RWPE2 (cell line): ENCODE measurements at regions not wholly inside any gene's neighbourhood (a gene's known extent, or its start where the extent isn't known, plus 50 kb on each side); places are given as distances from the start of the nearest gene placed in this dataset.
A peak's percentile ranks its signal among the peaks of the same experiment; 100 is the strongest.

Experiments
- ATAC-seq: fragments of 200-7000 bp; cut with Tn5 transposase; 3 replicates; pipeline ENCODE4 v1.9.1; 2021; ENCODE audit warnings: low read depth
- DNase-seq: peaks from one replicate; pipeline ENCODE4 v3.0.0-alpha.2; 2020; ENCODE audit warnings: low spot score
- H3K27ac ChIP-seq: fragments of 450-650 bp; 2 replicates; pipeline ENCODE4 v1.5.1; 2017; ENCODE audit warnings: mild to moderate bottlenecking; ENCODE audit not compliant: poor library complexity, severe bottlenecking
- H3K27me3 ChIP-seq: fragments of 250-450 bp; sonication (Bioruptor Pico); 2 replicates; pipeline ENCODE4 v1.5.1; 2021; ENCODE audit warnings: mild to moderate bottlenecking, moderate library complexity; ENCODE audit not compliant: insufficient read depth, poor library complexity, severe bottlenecking
- H3K36me3 ChIP-seq: fragments of 250-450 bp; sonication (Bioruptor Pico); 2 replicates; pipeline ENCODE4 v1.5.1; 2020; ENCODE audit warnings: low read depth, mild to moderate bottlenecking, moderate library complexity
- H3K4me1 ChIP-seq: fragments of 250-450 bp; sonication (Bioruptor Pico); 2 replicates; pipeline ENCODE4 v1.5.1; 2021; ENCODE audit warnings: mild to moderate bottlenecking, moderate library complexity; ENCODE audit not compliant: insufficient read depth, poor library complexity, severe bottlenecking
- H3K4me3 ChIP-seq: fragments of 250-450 bp; sonication (Bioruptor Pico); 2 replicates; pipeline ENCODE4 v1.5.1; 2021; ENCODE audit warnings: mild to moderate bottlenecking, moderate library complexity; ENCODE audit not compliant: severe bottlenecking
- H3K9me3 ChIP-seq: fragments of 250-450 bp; sonication (Bioruptor Pico); 2 replicates; pipeline ENCODE4 v1.5.1; 2021; ENCODE audit warnings: mild to moderate bottlenecking, moderate library complexity; ENCODE audit not compliant: severe bottlenecking
- TF ChIP-seq, protein P1 (sequence below): fragments of 450-650 bp; IDR thresholded peaks from one replicate; pipeline ENCODE4 v1.5.1; 2017; ENCODE audit warnings: mild to moderate bottlenecking, moderate library complexity; ENCODE audit not compliant: poor library complexity, severe bottlenecking

DNA sequence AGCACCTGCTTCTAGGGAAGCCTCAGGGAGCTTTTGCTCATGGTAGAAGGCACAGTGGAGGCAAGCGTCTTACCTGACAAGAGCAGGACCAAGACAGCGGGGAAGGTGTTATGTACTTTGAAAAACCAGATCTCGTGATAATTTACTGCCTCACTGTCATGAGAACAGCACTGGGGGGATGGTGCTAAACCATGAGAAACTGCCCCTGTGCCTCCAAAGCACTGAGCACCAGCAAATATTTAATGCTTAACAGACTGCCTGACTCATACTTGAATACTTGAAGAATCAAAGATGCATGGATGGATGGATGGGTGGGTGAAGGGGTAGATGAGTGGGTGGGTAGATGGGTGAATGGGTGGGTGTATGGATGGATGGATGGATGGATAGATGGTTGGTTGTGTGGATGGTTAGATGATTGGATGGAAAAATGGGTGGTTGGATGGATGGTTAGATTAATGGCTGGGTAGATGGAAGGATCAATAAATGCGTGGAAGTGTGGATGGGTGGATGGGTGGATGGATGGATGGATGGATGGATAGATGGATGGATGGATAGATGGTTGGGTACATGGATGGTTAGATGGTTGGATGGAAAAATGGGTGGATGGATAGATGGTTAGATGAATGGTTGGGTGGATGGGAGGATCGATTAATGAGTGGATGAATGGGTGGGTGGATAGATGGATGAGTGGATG, 101.1 kb upstream of the IPO5 start:
- Histone ChIP-seq H3K36me3 (no peaks in the 10 kb centered on the region), H3K4me3 (no peak overlapping the region), H3K27me3 (no peaks in the 10 kb centered on the region), H3K27ac (no peak overlapping the region), H3K4me1 (no peaks in the 10 kb centered on the region), H3K9me3 (no peaks in the 10 kb centered on the region)
- DNase-seq = no peak
- ATAC-seq = no peak
- TF ChIP-seq, protein P1, sequence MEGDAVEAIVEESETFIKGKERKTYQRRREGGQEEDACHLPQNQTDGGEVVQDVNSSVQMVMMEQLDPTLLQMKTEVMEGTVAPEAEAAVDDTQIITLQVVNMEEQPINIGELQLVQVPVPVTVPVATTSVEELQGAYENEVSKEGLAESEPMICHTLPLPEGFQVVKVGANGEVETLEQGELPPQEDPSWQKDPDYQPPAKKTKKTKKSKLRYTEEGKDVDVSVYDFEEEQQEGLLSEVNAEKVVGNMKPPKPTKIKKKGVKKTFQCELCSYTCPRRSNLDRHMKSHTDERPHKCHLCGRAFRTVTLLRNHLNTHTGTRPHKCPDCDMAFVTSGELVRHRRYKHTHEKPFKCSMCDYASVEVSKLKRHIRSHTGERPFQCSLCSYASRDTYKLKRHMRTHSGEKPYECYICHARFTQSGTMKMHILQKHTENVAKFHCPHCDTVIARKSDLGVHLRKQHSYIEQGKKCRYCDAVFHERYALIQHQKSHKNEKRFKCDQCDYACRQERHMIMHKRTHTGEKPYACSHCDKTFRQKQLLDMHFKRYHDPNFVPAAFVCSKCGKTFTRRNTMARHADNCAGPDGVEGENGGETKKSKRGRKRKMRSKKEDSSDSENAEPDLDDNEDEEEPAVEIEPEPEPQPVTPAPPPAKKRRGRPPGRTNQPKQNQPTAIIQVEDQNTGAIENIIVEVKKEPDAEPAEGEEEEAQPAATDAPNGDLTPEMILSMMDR = no peak

DNA sequence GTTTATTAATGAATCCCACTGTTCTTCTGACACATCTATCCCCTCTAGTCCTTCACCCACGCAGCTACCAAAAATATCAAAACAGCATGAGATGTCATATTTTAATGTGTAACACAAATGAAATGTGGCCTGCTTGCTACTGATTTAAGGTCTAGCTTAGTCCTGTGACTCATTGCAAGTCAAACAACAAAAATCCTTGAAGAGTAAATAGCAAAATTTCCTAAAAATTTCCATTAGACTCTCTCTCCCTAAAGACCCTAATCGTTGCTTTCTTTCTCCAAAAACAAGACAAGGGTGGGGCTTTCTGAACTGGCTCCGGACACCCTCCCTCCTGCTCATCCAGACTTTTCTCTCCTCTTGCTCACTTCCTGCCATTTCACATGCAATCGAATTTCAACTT, 99.9 kb upstream of the IPO5 start:
- TF ChIP-seq, protein P1 = no peak
- H3K4me3 ChIP-seq = no peak overlapping the region
- no peak overlapping the region for H3K27ac ChIP-seq
- ATAC-seq = no peak
- no peaks in the 10 kb centered on the region for H3K36me3 ChIP-seq
- no peak for DNase-seq
- H3K27me3 ChIP-seq = no peaks in the 10 kb centered on the region
- no peaks in the 10 kb centered on the region for H3K9me3 ChIP-seq
- H3K4me1 ChIP-seq = no peaks in the 10 kb centered on the region

DNA sequence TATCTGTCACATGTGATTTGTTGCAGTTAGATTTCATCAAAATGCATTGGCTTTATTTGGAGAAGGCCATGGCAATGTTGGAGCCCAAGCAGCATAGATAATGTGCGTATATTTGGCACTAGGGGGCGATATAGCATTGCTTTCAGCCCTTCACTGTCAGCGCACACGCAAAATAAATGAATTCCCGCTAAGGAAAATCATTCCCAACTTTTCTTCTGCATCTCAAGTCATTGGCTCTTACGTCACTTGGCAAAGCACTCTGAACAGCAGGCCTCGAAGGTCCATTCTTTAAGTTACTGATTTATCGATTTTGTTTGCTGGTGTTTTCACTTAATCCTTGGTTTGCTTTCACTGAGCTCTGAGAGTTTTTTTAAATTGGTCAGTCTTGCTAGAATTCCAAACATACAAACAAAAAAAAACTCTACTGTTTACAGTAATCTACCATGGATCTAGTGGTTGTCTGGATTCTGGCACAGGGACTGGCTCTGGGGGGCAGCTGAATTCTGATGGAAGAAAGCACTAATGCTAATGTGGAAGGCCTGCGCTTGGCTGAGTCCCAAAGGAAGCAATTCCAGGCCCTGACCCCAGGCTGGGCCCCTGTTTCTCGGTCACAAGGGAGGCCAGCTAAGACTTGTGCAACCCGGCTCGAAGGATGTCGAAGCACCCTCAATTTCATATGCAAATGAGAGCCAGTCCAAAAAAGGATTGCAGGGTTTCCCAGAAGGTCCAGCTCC, 97.7 kb upstream of the IPO5 start:
- Histone ChIP-seq H3K27ac (no peak overlapping the region), H3K9me3 (no peaks in the 10 kb centered on the region), H3K4me1 (no peaks in the 10 kb centered on the region), H3K27me3 (no peaks in the 10 kb centered on the region), H3K4me3 (no peak overlapping the region), H3K36me3 (no peaks in the 10 kb centered on the region)
- DNase-seq (no peak), ATAC-seq (peak; percentile 88)
- TF ChIP-seq, protein P1 = peak; percentile 92

DNA sequence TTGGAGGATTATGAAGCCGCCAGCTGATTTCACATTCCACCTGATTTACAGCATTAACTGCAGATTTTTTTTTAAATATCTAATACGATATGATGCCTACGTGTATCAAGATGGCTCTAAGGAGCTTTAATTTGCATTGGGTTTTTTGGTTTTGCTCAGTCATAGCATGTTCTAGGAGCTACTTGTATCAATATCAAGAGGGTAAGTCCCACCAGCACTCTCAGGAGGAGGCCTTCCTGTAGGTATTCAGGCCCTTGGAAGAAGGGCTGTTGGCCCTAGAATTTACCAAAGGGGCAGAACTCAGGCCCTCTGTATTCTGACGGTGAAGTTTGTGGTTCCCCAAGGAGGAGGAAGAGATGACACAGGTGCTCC, 97.2 kb upstream of the IPO5 start:
- Histone ChIP-seq H3K9me3 (no peaks in the 10 kb centered on the region), H3K27me3 (no peaks in the 10 kb centered on the region), H3K4me1 (no peaks in the 10 kb centered on the region), H3K36me3 (no peaks in the 10 kb centered on the region), H3K27ac (no peak overlapping the region), H3K4me3 (no peak overlapping the region)
- ATAC-seq (no peak), DNase-seq (no peak)
- TF ChIP-seq, protein P1 = no peak

DNA sequence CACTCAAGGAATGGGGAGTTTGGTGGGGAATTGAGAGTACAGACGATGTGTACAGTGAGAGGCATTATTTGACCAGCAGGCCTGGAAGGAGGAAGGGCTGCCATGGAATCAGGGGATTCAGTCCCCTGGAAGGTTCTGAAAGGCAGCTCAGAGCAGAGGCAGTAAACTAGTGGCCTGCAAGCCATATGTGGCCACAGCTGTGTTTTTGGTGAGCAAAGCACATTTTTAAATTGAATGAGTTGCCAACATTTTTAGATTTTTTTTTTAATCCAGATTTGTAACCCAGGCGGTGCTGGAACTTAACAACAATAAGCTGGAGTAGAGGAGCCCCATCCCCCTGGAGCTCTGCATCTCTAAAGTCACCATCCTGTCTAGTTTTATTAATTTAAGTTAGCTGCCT, 95.3 kb upstream of the IPO5 start:
- Histone ChIP-seq H3K36me3 (no peaks in the 10 kb centered on the region), H3K4me3 (no peak overlapping the region), H3K9me3 (no peaks in the 10 kb centered on the region), H3K27ac (no peak overlapping the region), H3K4me1 (no peaks in the 10 kb centered on the region), H3K27me3 (no peaks in the 10 kb centered on the region)
- DNase-seq (no peak), ATAC-seq (no peak)
- TF ChIP-seq, protein P1 = no peak
